Ishikawa (cell line): ENCODE measurements at regions not wholly inside any gene's neighbourhood (a gene's known extent, or its start where the extent isn't known, plus 50 kb on each side); places are given as distances from the start of the nearest gene placed in this dataset.

Experiments used
- CEBPB ChIP-seq: IDR thresholded peaks from 2 replicates; pipeline ENCODE4 v1.6.1; 2012
- CREB1 ChIP-seq: IDR thresholded peaks from 2 replicates; pipeline ENCODE4 v1.6.1; 2012; ENCODE audit warnings: low read depth
- EGR1 ChIP-seq: IDR thresholded peaks from 2 replicates; pipeline ENCODE4 v1.6.1; 2012
- EP300 ChIP-seq: IDR thresholded peaks from 2 replicates; pipeline ENCODE4 v1.6.1; 2012; ENCODE audit warnings: borderline replicate concordance
- FOXM1 ChIP-seq: IDR thresholded peaks from 2 replicates; pipeline ENCODE4 v1.6.1; 2012; ENCODE audit warnings: low read depth, borderline replicate concordance
- MAX ChIP-seq: IDR thresholded peaks from 2 replicates; pipeline ENCODE4 v1.6.1; 2012
- NFIC ChIP-seq: IDR thresholded peaks from 2 replicates; pipeline ENCODE4 v1.6.1; 2012
- RAD21 ChIP-seq: IDR thresholded peaks from 2 replicates; pipeline ENCODE4 v1.6.1; 2012; ENCODE audit warnings: low read depth
- REST ChIP-seq: IDR thresholded peaks from 2 replicates; pipeline ENCODE4 v1.6.1; 2012; ENCODE audit warnings: low read depth, mild to moderate bottlenecking
- TAF1 ChIP-seq: IDR thresholded peaks from 2 replicates; pipeline ENCODE4 v1.6.1; 2012; ENCODE audit warnings: low read depth, mild to moderate bottlenecking
- TCF12 ChIP-seq: IDR thresholded peaks from 2 replicates; pipeline ENCODE4 v1.6.1; 2012; ENCODE audit warnings: low read depth
- TEAD4 ChIP-seq: IDR thresholded peaks from 2 replicates; pipeline ENCODE4 v1.6.1; 2012
- YY1 ChIP-seq: IDR thresholded peaks from 2 replicates; pipeline ENCODE4 v1.6.1; 2012; ENCODE audit warnings: low read depth
- ZBTB7A ChIP-seq: IDR thresholded peaks from 2 replicates; pipeline ENCODE4 v1.6.1; 2012; ENCODE audit warnings: low read depth
- TF ChIP-seq, protein P1 (sequence below): IDR thresholded peaks from 2 replicates; pipeline ENCODE4 v1.6.1; 2012

GRCh38 chr13:109545931-109546330 is 240.5 kb downstream of the IRS2 start:
- TF ChIP-seq TAF1 (no peak), RAD21 (no peak), EP300 (no peak), YY1 (no peak), MAX (no peak)
- TF ChIP-seq, protein P1, sequence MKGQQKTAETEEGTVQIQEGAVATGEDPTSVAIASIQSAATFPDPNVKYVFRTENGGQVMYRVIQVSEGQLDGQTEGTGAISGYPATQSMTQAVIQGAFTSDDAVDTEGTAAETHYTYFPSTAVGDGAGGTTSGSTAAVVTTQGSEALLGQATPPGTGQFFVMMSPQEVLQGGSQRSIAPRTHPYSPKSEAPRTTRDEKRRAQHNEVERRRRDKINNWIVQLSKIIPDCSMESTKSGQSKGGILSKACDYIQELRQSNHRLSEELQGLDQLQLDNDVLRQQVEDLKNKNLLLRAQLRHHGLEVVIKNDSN, result no peak

- no peak for TF ChIP-seq EGR1
These were observed 245.3 kb downstream of the IRS2 start for GRCh38 chr13:109541081-109541480.

- TF ChIP-seq CEBPB, result no peak
- TF ChIP-seq, protein P1, result no peak
- no peak for TF ChIP-seq REST
- no peak for TF ChIP-seq NFIC
- TF ChIP-seq RAD21, result no peak
- no peak for TF ChIP-seq TCF12
- TF ChIP-seq MAX, result no peak
- TF ChIP-seq EP300, result no peak
- TF ChIP-seq CREB1, result no peak
- no peak for TF ChIP-seq TEAD4
- no peak for TF ChIP-seq EGR1
- TF ChIP-seq ZBTB7A, result no peak
- no peak for TF ChIP-seq FOXM1
- no peak for TF ChIP-seq TAF1
- TF ChIP-seq YY1, result no peak
These were observed 248.8 kb downstream of the IRS2 start for GRCh38 chr13:109537584-109537983.

DNA sequence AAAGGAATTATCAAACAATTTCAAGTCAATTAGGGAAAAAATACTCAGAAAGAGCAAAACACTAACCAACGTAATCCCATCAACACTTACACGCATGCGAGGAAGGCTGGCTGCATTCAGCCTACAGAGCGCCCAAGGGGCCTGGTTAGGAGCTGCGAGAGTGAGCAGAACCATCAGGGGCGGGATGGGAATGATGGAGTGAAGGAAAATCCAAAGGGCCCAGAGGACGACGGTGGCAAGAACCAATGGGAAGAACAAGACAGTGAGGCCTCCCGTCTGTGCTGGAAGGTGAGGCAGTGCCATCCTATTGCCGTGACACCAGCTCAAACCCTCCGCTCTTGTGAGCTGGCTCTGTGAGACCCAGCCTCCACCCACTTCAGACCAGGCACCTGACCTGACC is 253.0 kb downstream of the IRS2 start:
- TF ChIP-seq NFIC, result no peak
- no peak for TF ChIP-seq ZBTB7A
- no peak for TF ChIP-seq EP300
- TF ChIP-seq CREB1, result no peak
- TF ChIP-seq REST, result no peak
- TF ChIP-seq, protein P1, result no peak
- no peak for TF ChIP-seq TAF1
- TF ChIP-seq FOXM1, result no peak
- no peak for TF ChIP-seq RAD21
- TF ChIP-seq TCF12, result no peak
- TF ChIP-seq YY1, result no peak
- no peak for TF ChIP-seq MAX
- TF ChIP-seq TEAD4, result no peak
- no peak for TF ChIP-seq EGR1
- TF ChIP-seq CEBPB, result no peak

- TF ChIP-seq RAD21 (no peak), EP300 (no peak)
These were observed 256.4 kb downstream of the IRS2 start for GRCh38 chr13:109529964-109530363.

GRCh38 chr13:109521719-109522118 is 264.7 kb downstream of the IRS2 start:
- TF ChIP-seq, protein P1, result no peak
- TF ChIP-seq MAX (no peak), ZBTB7A (no peak), EGR1 (no peak), YY1 (no peak), FOXM1 (no peak), NFIC (no peak), TEAD4 (no peak), REST (no peak), EP300 (no peak), TAF1 (no peak), RAD21 (no peak), TCF12 (no peak), CREB1 (no peak), CEBPB (no peak)
